Adrenal gland (tissue), 5 donors: ENCODE measurements at regions not wholly inside any gene's neighbourhood (a gene's known extent, or its start where the extent isn't known, plus 50 kb on each side); places are given as distances from the start of the nearest gene placed in this dataset.

Source experiments
- POLR2A ChIP-seq, 2 donors: fragments of 450-650 bp; IDR thresholded peaks; one replicate each; pipeline ENCODE4 v1.6.1; 2017; ENCODE audit warnings: antibody characterized with exemption in 2 of 2, mild to moderate bottlenecking in 2 of 2, moderate library complexity in 1 of 2
- TF ChIP-seq, protein P1 (sequence below), 6 experiments: fragments of 450-650 bp in 4 of 6; fragments of 200-600 bp in 2 of 6; sonication (generic) in 1 of 6; IDR thresholded peaks; 1 replicate in 5 of 6; 2 replicates in 1 of 6; pipeline versions ENCODE4 v1.5.1 to v1.8.0; 2016 to 2021; ENCODE audit warnings: antibody characterized with exemption in 6 of 6, mild to moderate bottlenecking in 2 of 6, moderate library complexity in 1 of 6
- donor health status: DM: no; HTN: no; CAD: no.

DNA sequence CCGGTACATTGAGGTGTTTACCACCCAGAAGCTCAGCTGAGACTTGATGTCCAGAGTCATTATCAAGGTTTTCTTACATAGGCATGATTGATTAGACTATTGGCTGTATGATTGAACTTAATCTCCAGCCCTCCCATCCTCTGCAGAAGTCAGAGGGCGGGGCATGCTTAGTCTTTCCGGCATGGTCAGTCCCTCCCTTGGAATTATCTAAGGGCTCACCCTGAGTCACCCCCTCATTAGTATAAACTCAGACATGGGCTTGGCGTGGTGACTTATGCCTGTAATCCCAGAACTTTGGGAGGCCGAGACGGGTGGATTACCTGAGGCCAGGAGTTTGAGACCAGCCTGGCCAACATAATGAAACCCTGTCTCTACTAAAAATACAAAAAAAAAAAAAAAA lies 243.9 kb downstream of the VAPA start:
- TF ChIP-seq, protein P1, sequence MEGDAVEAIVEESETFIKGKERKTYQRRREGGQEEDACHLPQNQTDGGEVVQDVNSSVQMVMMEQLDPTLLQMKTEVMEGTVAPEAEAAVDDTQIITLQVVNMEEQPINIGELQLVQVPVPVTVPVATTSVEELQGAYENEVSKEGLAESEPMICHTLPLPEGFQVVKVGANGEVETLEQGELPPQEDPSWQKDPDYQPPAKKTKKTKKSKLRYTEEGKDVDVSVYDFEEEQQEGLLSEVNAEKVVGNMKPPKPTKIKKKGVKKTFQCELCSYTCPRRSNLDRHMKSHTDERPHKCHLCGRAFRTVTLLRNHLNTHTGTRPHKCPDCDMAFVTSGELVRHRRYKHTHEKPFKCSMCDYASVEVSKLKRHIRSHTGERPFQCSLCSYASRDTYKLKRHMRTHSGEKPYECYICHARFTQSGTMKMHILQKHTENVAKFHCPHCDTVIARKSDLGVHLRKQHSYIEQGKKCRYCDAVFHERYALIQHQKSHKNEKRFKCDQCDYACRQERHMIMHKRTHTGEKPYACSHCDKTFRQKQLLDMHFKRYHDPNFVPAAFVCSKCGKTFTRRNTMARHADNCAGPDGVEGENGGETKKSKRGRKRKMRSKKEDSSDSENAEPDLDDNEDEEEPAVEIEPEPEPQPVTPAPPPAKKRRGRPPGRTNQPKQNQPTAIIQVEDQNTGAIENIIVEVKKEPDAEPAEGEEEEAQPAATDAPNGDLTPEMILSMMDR (IDR thresholded peaks at IDR 0.05), result no peak
- no peak for TF ChIP-seq POLR2A (IDR thresholded peaks at IDR 0.05)
